Epidermal melanocyte (primary cell): ENCODE measurements at regions not wholly inside any gene's neighbourhood (a gene's known extent, or its start where the extent isn't known, plus 50 kb on each side); places are given as distances from the start of the nearest gene placed in this dataset.
"Not testable (repeated sequence)": the region's sequence is repeated elsewhere in the genome, so short reads cannot be mapped to it uniquely, and the experiment has no call there.

ENCODE experiments used
- DNase-seq: peaks from one replicate; pipeline ENCODE4 v3.0.0; 2011; ENCODE audit warnings: low spot score; ENCODE audit not compliant: insufficient read length

GRCh38 chr9:742914-743589, 98.4 kb upstream of the DMRT1 start:
- no peak for DNase-seq

GRCh38 chr9:744046-744712, 97.3 kb upstream of the DMRT1 start:
- no peak for DNase-seq

- DNase-seq, result no peak
These were observed 96.6 kb upstream of the DMRT1 start for GRCh38 chr9:744790-745484.

GRCh38 chr9:745761-746380, 95.6 kb upstream of the DMRT1 start:
- DNase-seq, result no peak

GRCh38 chr9:746661-747434, 94.6 kb upstream of the DMRT1 start:
- no peak for DNase-seq

- no peak for DNase-seq
These were observed 93.9 kb upstream of the DMRT1 start for GRCh38 chr9:747567-747966.

GRCh38 chr9:748861-749497, 92.5 kb upstream of the DMRT1 start:
- DNase-seq, result no peak

- DNase-seq, result no peak
These were observed 91.8 kb upstream of the DMRT1 start for GRCh38 chr9:749716-750115.

GRCh38 chr9:750249-750967, 91.1 kb upstream of the DMRT1 start:
- no peak for DNase-seq

GRCh38 chr9:751137-752051, 90.1 kb upstream of the DMRT1 start:
- peak; percentile 49 for DNase-seq

- peak; percentile 69 for DNase-seq
These were observed 89.3 kb upstream of the DMRT1 start for GRCh38 chr9:752201-752600.

GRCh38 chr9:752681-753200, 88.8 kb upstream of the DMRT1 start:
- no peak for DNase-seq

- DNase-seq, result not testable (repeated sequence)
These were observed 87.8 kb upstream of the DMRT1 start for GRCh38 chr9:753734-754133.

GRCh38 chr9:754150-754931, 87.2 kb upstream of the DMRT1 start:
- no peak for DNase-seq

- DNase-seq, result no peak
These were observed 85.8 kb upstream of the DMRT1 start for GRCh38 chr9:755454-756381.

- DNase-seq, result no peak
These were observed 84.1 kb upstream of the DMRT1 start for GRCh38 chr9:757246-757881.

GRCh38 chr9:758146-758545, 83.4 kb upstream of the DMRT1 start:
- no peak for DNase-seq
